ENCODE measurements at regions not wholly inside any gene's neighbourhood (a gene's known extent, or its start where the extent isn't known, plus 50 kb on each side); places are given as distances from the start of the nearest gene placed in this dataset.

DNA sequence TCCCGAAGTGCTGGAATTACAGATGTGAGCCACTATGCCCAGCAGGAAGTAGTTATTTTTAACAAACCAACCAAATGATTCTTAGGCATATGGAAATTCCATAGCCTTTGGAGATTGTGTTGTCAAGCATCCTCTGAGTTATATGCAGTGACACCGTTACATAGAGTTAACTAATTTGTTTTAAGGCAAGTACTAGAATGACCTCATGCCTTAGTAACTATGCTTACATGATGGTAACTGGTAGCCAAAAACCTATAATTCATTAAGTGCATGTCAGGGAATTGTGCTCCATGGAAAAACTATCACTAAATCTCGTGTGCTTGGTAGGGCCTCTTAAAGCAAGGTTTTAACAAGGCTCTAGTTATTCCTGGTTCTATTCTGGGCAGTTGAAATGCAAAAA, 392.8 kb downstream of the TUSC7 start:
- no peaks in the 10 kb centered on the region for H3K4me1 ChIP-seq (ENCODE audit: insufficient read depth, low read length)

DNA sequence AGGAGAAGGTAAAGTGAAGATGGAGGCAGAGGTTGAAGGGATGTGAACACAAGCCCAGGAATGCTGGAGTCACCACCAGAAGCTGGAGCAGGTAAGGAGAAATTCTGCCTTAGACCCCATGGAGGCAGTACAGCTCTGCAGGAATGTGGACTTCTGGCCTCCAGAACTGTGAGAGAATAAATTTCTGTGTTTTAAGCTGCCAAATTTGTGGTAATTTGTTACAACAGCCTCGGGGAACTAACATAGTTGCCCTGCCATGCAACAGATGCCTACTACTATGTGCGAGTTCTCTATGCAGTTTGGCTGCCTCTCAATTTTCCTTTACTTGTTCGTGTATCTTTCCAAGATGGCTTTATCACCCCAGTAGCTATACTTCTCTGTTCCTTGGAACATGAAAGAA, 394.1 kb downstream of the TUSC7 start:
- DNase-seq (no peak), ATAC-seq (no peak)
- H3K4me3 ChIP-seq (ENCODE audit: low read length), result no peak overlapping the region
- no peaks in the 10 kb centered on the region for H4K20me1 ChIP-seq (ENCODE audit: low read length)
- intact Hi-C loops (cut with micrococcal nuclease), result no loop called here
- H3K79me2 ChIP-seq (ENCODE audit: low read length), result no peaks in the 10 kb centered on the region
- no peaks in the 10 kb centered on the region for H3F3A ChIP-seq (ENCODE audit: low read length, unreplicated experiment)
- H3K9ac ChIP-seq (ENCODE audit: low read length), result no peak overlapping the region
- no peaks in the 10 kb centered on the region for H3K9me2 ChIP-seq (replicated peaks; ENCODE audit: low read length)
- BruUV-seq (replicated peaks), result no TSS peak
- POLR2A ChIA-PET (ENCODE audit: unreplicated experiment), result no interaction called here
- no peak overlapping the region for H3K27ac ChIP-seq (ENCODE audit: low read length)
- no peaks in the 10 kb centered on the region for H3K4me1 ChIP-seq (ENCODE audit: insufficient read depth, low read length)
- H3K4me2 ChIP-seq (ENCODE audit: low read length), result no peak overlapping the region
- H3K27me3 ChIP-seq (ENCODE audit: low read length), result 0 out of 2 replicates have a peak, but pooled peaks cover 3% of the 10 kb centered on the region
- no peak overlapping the region for H2AFZ ChIP-seq (ENCODE audit: low read length)
- TF ChIP-seq, protein P1, sequence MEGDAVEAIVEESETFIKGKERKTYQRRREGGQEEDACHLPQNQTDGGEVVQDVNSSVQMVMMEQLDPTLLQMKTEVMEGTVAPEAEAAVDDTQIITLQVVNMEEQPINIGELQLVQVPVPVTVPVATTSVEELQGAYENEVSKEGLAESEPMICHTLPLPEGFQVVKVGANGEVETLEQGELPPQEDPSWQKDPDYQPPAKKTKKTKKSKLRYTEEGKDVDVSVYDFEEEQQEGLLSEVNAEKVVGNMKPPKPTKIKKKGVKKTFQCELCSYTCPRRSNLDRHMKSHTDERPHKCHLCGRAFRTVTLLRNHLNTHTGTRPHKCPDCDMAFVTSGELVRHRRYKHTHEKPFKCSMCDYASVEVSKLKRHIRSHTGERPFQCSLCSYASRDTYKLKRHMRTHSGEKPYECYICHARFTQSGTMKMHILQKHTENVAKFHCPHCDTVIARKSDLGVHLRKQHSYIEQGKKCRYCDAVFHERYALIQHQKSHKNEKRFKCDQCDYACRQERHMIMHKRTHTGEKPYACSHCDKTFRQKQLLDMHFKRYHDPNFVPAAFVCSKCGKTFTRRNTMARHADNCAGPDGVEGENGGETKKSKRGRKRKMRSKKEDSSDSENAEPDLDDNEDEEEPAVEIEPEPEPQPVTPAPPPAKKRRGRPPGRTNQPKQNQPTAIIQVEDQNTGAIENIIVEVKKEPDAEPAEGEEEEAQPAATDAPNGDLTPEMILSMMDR (conservative IDR thresholded peaks at IDR 0.05; ENCODE audit: low read depth, low read length), result no peak
- TF ChIP-seq EZH2 (IDR thresholded peaks at IDR 0.05; ENCODE audit: low read length, unreplicated experiment), result no peak
- TF ChIP-seq EZH2phosphoT487 (IDR thresholded peaks at IDR 0.05; ENCODE audit: borderline replicate concordance, low read length), result no peak
- 0 out of 2 replicates have a peak, but pooled peaks cover 9% of the 10 kb centered on the region for H3K9me3 ChIP-seq (ENCODE audit: low read length)
- CTCF ChIA-PET, result no interaction called here
- no peaks in the 10 kb centered on the region for H3K36me3 ChIP-seq (ENCODE audit: low read depth, low read length)

More for the DNA sequence above, 392.8 kb downstream of the TUSC7 start:
- intact Hi-C loops (cut with micrococcal nuclease), result no loop called here
- Histone ChIP-seq H3K27ac (ENCODE audit: low read length) (no peak overlapping the region), H3K4me2 (ENCODE audit: low read length) (no peak overlapping the region), H3K9me3 (ENCODE audit: low read length) (0 out of 2 replicates have a peak, but pooled peaks cover 9% of the 10 kb centered on the region), H3F3A (ENCODE audit: low read length, unreplicated experiment) (no peaks in the 10 kb centered on the region), H3K9me2 (replicated peaks; ENCODE audit: low read length) (no peaks in the 10 kb centered on the region), H2AFZ (ENCODE audit: low read length) (no peak overlapping the region), H3K36me3 (ENCODE audit: low read depth, low read length) (no peaks in the 10 kb centered on the region), H3K79me2 (ENCODE audit: low read length) (no peaks in the 10 kb centered on the region), H4K20me1 (ENCODE audit: low read length) (no peaks in the 10 kb centered on the region), H3K9ac (ENCODE audit: low read length) (no peak overlapping the region), H3K27me3 (ENCODE audit: low read length) (0 out of 2 replicates have a peak, but pooled peaks cover 3% of the 10 kb centered on the region), H3K4me3 (ENCODE audit: low read length) (no peak overlapping the region)
- no TSS peak for BruUV-seq (replicated peaks)
- ATAC-seq (no peak), DNase-seq (no peak)
- TF ChIP-seq EZH2 (IDR thresholded peaks at IDR 0.05; ENCODE audit: low read length, unreplicated experiment) (no peak), EZH2phosphoT487 (IDR thresholded peaks at IDR 0.05; ENCODE audit: borderline replicate concordance, low read length) (no peak)
- TF ChIP-seq, protein P1 (conservative IDR thresholded peaks at IDR 0.05; ENCODE audit: low read depth, low read length), result no peak
- ChIA-PET POLR2A (ENCODE audit: unreplicated experiment) (no interaction called here), CTCF (no interaction called here)

GRCh38 chr3:117104381-117104780, 394.8 kb downstream of the TUSC7 start:
- CTCF ChIA-PET, result no interaction called here
- no TSS peak for BruUV-seq (replicated peaks)
- H3K9ac ChIP-seq (ENCODE audit: low read length), result no peak overlapping the region

More at GRCh38 chr3:117104381-117104780, 394.8 kb downstream of the TUSC7 start:
- ATAC-seq, result no peak
- POLR2A ChIA-PET (ENCODE audit: unreplicated experiment), result no interaction called here
- no peaks in the 10 kb centered on the region for H3K4me1 ChIP-seq (ENCODE audit: insufficient read depth, low read length)
- no peak overlapping the region for H3K27ac ChIP-seq (ENCODE audit: low read length)
- DNase-seq, result no peak
- H4K20me1 ChIP-seq (ENCODE audit: low read length), result no peaks in the 10 kb centered on the region
- TF ChIP-seq EZH2 (IDR thresholded peaks at IDR 0.05; ENCODE audit: low read length, unreplicated experiment) (no peak), EZH2phosphoT487 (IDR thresholded peaks at IDR 0.05; ENCODE audit: borderline replicate concordance, low read length) (no peak)
- TF ChIP-seq, protein P1 (conservative IDR thresholded peaks at IDR 0.05; ENCODE audit: low read depth, low read length), result no peak
- H3K9me3 ChIP-seq (ENCODE audit: low read length), result 0 out of 2 replicates have a peak, but pooled peaks cover 12% of the 10 kb centered on the region
- no peak overlapping the region for H2AFZ ChIP-seq (ENCODE audit: low read length)
- no peaks in the 10 kb centered on the region for H3K9me2 ChIP-seq (replicated peaks; ENCODE audit: low read length)
- intact Hi-C loops (cut with micrococcal nuclease), result no loop called here
- H3F3A ChIP-seq (ENCODE audit: low read length, unreplicated experiment), result no peaks in the 10 kb centered on the region
- no peak overlapping the region for H3K4me2 ChIP-seq (ENCODE audit: low read length)
- H3K36me3 ChIP-seq (ENCODE audit: low read depth, low read length), result no peaks in the 10 kb centered on the region
- H3K4me3 ChIP-seq (ENCODE audit: low read length), result no peak overlapping the region
- H3K27me3 ChIP-seq (ENCODE audit: low read length), result 0 out of 2 replicates have a peak, but pooled peaks cover 3% of the 10 kb centered on the region
- H3K79me2 ChIP-seq (ENCODE audit: low read length), result no peaks in the 10 kb centered on the region

Data from PC-3 (cell line).